AG08396 (cell line): ENCODE measurements at regions not wholly inside any gene's neighbourhood (a gene's known extent, or its start where the extent isn't known, plus 50 kb on each side); places are given as distances from the start of the nearest gene placed in this dataset.
A peak's percentile ranks its signal among the peaks of the same experiment; 100 is the strongest.
"Not testable (repeated sequence)": the region's sequence is repeated elsewhere in the genome, so short reads cannot be mapped to it uniquely, and the experiment has no call there.

Experiments used
- DNase-seq: peaks from one replicate; pipeline ENCODE4 v3.0.0; 2012; ENCODE audit warnings: low spot score, mixed read lengths

GRCh38 chr3:89932882-89933281 is 825.5 kb downstream of the EPHA3 start:
- DNase-seq, result no peak

- DNase-seq, result not testable (repeated sequence)
Observed at GRCh38 chr3:89944461-89944860, 837.0 kb downstream of the EPHA3 start.

GRCh38 chr3:89946884-89947283 is 839.5 kb downstream of the EPHA3 start:
- DNase-seq, result no peak

GRCh38 chr3:89947337-89947954 is 840.0 kb downstream of the EPHA3 start:
- no peak for DNase-seq

- DNase-seq, result no peak
Observed at GRCh38 chr3:89948008-89948407, 840.6 kb downstream of the EPHA3 start.

GRCh38 chr3:89950772-89951171 is 843.4 kb downstream of the EPHA3 start:
- no peak for DNase-seq

GRCh38 chr3:89954137-89954536 is 846.7 kb downstream of the EPHA3 start:
- no peak for DNase-seq

GRCh38 chr3:89955156-89955555 is 847.7 kb downstream of the EPHA3 start:
- DNase-seq, result no peak

GRCh38 chr3:89957451-89957850 is 850.0 kb downstream of the EPHA3 start:
- no peak for DNase-seq

GRCh38 chr3:89958163-89958562 is 850.7 kb downstream of the EPHA3 start:
- DNase-seq, result not testable (repeated sequence)

GRCh38 chr3:89964347-89964746 is 856.9 kb downstream of the EPHA3 start:
- no peak for DNase-seq

GRCh38 chr3:89966877-89967665 is 859.6 kb downstream of the EPHA3 start:
- no peak for DNase-seq

- DNase-seq, result no peak
Observed at GRCh38 chr3:89971329-89971728, 863.9 kb downstream of the EPHA3 start.

GRCh38 chr3:89973156-89973555 is 865.7 kb downstream of the EPHA3 start:
- no peak for DNase-seq

GRCh38 chr3:89974903-89975519 is 867.6 kb downstream of the EPHA3 start:
- no peak for DNase-seq

- no peak for DNase-seq
Observed at GRCh38 chr3:89983449-89983848, 876.0 kb downstream of the EPHA3 start.

- DNase-seq, result no peak
Observed at GRCh38 chr3:90005281-90005847, 897.9 kb downstream of the EPHA3 start.

- no peak for DNase-seq
Observed at GRCh38 chr3:90007778-90008499, 900.5 kb downstream of the EPHA3 start.

GRCh38 chr3:90010341-90010740 is 902.9 kb downstream of the EPHA3 start:
- DNase-seq, result peak; percentile 3

- no peak for DNase-seq
Observed at GRCh38 chr3:90011131-90011530, 903.7 kb downstream of the EPHA3 start.

- DNase-seq, result no peak
Observed at GRCh38 chr3:90011596-90011995, 904.2 kb downstream of the EPHA3 start.

GRCh38 chr3:90011996-90012395 is 904.6 kb downstream of the EPHA3 start:
- no peak for DNase-seq
